T-helper 2 cell treated with Interferon-gamma antibody and Interleukin-4, amounts not matched to agents 100 ng/mL and 5 ng/mL, for 36 hours (primary cell): ENCODE measurements at regions not wholly inside any gene's neighbourhood (a gene's known extent, or its start where the extent isn't known, plus 50 kb on each side); places are given as distances from the start of the nearest gene placed in this dataset.

Source experiments
- intact Hi-C: fragments of 100-400 bp; cut with micrococcal nuclease; formaldehyde crosslinking; loops from one replicate; pipeline ENCODE4 v1.15.1; 2023

GRCh38 chr3:146313031-146313745 lies 62.3 kb upstream of the PLSCR4 start:
- intact Hi-C loops: no loop called here

GRCh38 chr3:146308682-146309081 lies 57.8 kb upstream of the PLSCR4 start:
- intact Hi-C loops: no loop called here

GRCh38 chr3:146308222-146308621 lies 57.3 kb upstream of the PLSCR4 start:
- intact Hi-C loops: no loop called here

- intact Hi-C loops: no loop called here
These were observed 56.5 kb upstream of the PLSCR4 start for GRCh38 chr3:146307456-146307725.

GRCh38 chr3:146306656-146307455 lies 56.0 kb upstream of the PLSCR4 start:
- intact Hi-C loops: no loop called here

- intact Hi-C loops: no loop called here
These were observed 55.0 kb upstream of the PLSCR4 start for GRCh38 chr3:146305808-146306423.

- intact Hi-C loops: no loop called here
These were observed 49.9 kb upstream of the PLSCR4 start for GRCh38 chr3:146300768-146301167.
